ENCODE measurements at regions not wholly inside any gene's neighbourhood (a gene's known extent, or its start where the extent isn't known, plus 50 kb on each side); places are given as distances from the start of the nearest gene placed in this dataset.

DNA sequence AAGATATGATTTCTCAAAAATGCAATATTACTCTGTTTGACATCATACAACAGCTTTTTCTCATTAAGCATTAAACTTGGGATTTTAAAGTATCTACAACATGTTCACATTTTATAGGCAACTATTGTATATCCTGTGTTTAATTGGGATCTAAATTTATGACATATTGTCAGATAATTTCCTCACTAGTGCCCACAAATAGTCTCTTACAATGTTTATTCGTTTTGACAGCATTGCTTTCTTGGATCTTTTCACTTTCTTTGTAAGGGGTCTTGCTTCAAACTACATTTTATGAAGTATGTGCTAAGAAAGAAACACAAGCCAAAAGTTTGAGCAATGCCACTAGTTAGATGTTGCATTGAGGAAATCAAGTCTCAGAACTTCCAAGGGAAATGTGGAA is 285.1 kb downstream of the TMEM167A start:
- no peaks in the 10 kb centered on the region for H3K4me1 ChIP-seq (ENCODE audit: control insufficient read depth in 2 of 2, insufficient read depth in 2 of 2, low read length in 1 of 2)
- no peaks in the 10 kb centered on the region for H3K27me3 ChIP-seq (ENCODE audit: control insufficient read depth in 1 of 2, insufficient read depth in 2 of 2, low read length in 2 of 2)
- H3K9me3 ChIP-seq (ENCODE audit: control insufficient read depth in 2 of 2, insufficient read depth in 1 of 2, low read depth in 1 of 2, low read length in 1 of 2): no peaks in the 10 kb centered on the region
- 56 to 61% methylated on average over 1 of the region's 1 CpG for WGBS, 2 donors
- no peaks in the 10 kb centered on the region for H3K36me3 ChIP-seq (ENCODE audit: control insufficient read depth in 2 of 2, insufficient read depth in 2 of 2, low read length in 1 of 2)
- no peak overlapping the region for H3K4me3 ChIP-seq (ENCODE audit: low read depth in 1 of 2, low read length in 2 of 2)
- H3K27ac ChIP-seq (ENCODE audit: low read depth in 2 of 2, low read length in 1 of 2): no peak overlapping the region

DNA sequence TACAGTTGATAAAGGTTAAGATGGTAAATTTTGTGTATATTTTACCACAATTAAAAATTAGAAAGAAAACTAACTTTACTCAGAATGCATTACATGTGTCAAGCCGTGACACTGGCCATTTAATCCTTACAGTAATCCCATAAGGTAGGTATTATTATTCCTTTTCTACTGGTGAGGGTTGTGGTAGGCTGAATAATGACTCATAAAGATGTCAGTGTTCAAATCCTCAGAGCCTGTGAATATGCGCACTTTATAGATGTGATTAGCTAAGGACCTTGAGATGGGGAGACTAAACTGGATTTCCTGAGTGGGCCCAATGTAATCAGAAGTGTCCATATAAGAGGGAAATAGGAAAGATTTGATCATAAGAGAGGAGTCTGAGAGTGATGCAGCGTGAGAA is 288.1 kb downstream of the TMEM167A start:
- Histone ChIP-seq H3K9me3 (ENCODE audit: control insufficient read depth in 2 of 2, insufficient read depth in 1 of 2, low read depth in 1 of 2, low read length in 1 of 2) (no peaks in the 10 kb centered on the region), H3K27ac (ENCODE audit: low read depth in 2 of 2, low read length in 1 of 2) (no peak overlapping the region), H3K4me3 (ENCODE audit: low read depth in 1 of 2, low read length in 2 of 2) (no peak overlapping the region), H3K36me3 (ENCODE audit: control insufficient read depth in 2 of 2, insufficient read depth in 2 of 2, low read length in 1 of 2) (no peaks in the 10 kb centered on the region), H3K4me1 (ENCODE audit: control insufficient read depth in 2 of 2, insufficient read depth in 2 of 2, low read length in 1 of 2) (no peaks in the 10 kb centered on the region), H3K27me3 (ENCODE audit: control insufficient read depth in 1 of 2, insufficient read depth in 2 of 2, low read length in 2 of 2) (no peaks in the 10 kb centered on the region)
- WGBS, 2 donors: 85 to 86% methylated on average over 3 of the region's 3 CpGs

GRCh38 chr5:82786748-82787147 is 290.4 kb downstream of the TMEM167A start:
- H3K4me3 ChIP-seq (ENCODE audit: low read depth in 1 of 2, low read length in 2 of 2): no peak overlapping the region
- 89 to 92% methylated on average over 3 of the region's 3 CpGs for WGBS, 2 donors

GRCh38 chr5:82785882-82786509 is 291.2 kb downstream of the TMEM167A start:
- Histone ChIP-seq H3K27ac (ENCODE audit: low read depth in 2 of 2, low read length in 1 of 2) (no peak overlapping the region), H3K27me3 (ENCODE audit: control insufficient read depth in 1 of 2, insufficient read depth in 2 of 2, low read length in 2 of 2) (no peaks in the 10 kb centered on the region), H3K4me3 (ENCODE audit: low read depth in 1 of 2, low read length in 2 of 2) (no peak overlapping the region), H3K36me3 (ENCODE audit: control insufficient read depth in 2 of 2, insufficient read depth in 2 of 2, low read length in 1 of 2) (no peaks in the 10 kb centered on the region), H3K4me1 (ENCODE audit: control insufficient read depth in 2 of 2, insufficient read depth in 2 of 2, low read length in 1 of 2) (no peaks in the 10 kb centered on the region), H3K9me3 (ENCODE audit: control insufficient read depth in 2 of 2, insufficient read depth in 1 of 2, low read depth in 1 of 2, low read length in 1 of 2) (peaks cover 0 to 3% of the 10 kb centered on the region in 2 donors)

More at GRCh38 chr5:82786748-82787147, 290.4 kb downstream of the TMEM167A start:
- Histone ChIP-seq H3K27me3 (ENCODE audit: control insufficient read depth in 1 of 2, insufficient read depth in 2 of 2, low read length in 2 of 2) (no peaks in the 10 kb centered on the region), H3K4me1 (ENCODE audit: control insufficient read depth in 2 of 2, insufficient read depth in 2 of 2, low read length in 1 of 2) (no peaks in the 10 kb centered on the region), H3K9me3 (ENCODE audit: control insufficient read depth in 2 of 2, insufficient read depth in 1 of 2, low read depth in 1 of 2, low read length in 1 of 2) (peaks cover 0 to 3% of the 10 kb centered on the region in 2 donors), H3K27ac (ENCODE audit: low read depth in 2 of 2, low read length in 1 of 2) (no peak overlapping the region), H3K36me3 (ENCODE audit: control insufficient read depth in 2 of 2, insufficient read depth in 2 of 2, low read length in 1 of 2) (no peaks in the 10 kb centered on the region)

DNA sequence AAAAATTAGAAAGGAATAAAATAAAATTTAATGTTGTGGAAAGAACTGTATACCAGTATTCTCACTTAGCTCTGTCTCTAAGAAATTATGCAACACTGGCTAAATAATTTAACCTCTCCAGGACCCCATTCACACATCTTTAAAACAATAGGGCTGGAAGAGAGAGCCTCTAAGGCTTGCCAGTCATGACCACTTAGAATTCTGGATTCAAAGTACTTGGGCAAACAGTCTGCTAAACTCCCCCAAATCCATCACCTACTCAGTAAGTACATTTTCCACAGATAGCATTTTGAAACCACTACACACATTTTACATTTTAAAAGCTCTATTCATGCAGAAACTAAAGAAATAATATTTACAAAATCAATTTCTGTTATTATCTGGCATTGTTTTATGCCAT is 291.7 kb downstream of the TMEM167A start:
- Histone ChIP-seq H3K36me3 (ENCODE audit: control insufficient read depth in 2 of 2, insufficient read depth in 2 of 2, low read length in 1 of 2) (no peaks in the 10 kb centered on the region), H3K9me3 (ENCODE audit: control insufficient read depth in 2 of 2, insufficient read depth in 1 of 2, low read depth in 1 of 2, low read length in 1 of 2) (peaks cover 0 to 3% of the 10 kb centered on the region in 2 donors), H3K4me3 (ENCODE audit: low read depth in 1 of 2, low read length in 2 of 2) (no peak overlapping the region), H3K27ac (ENCODE audit: low read depth in 2 of 2, low read length in 1 of 2) (no peak overlapping the region), H3K27me3 (ENCODE audit: control insufficient read depth in 1 of 2, insufficient read depth in 2 of 2, low read length in 2 of 2) (no peaks in the 10 kb centered on the region), H3K4me1 (ENCODE audit: control insufficient read depth in 2 of 2, insufficient read depth in 2 of 2, low read length in 1 of 2) (no peaks in the 10 kb centered on the region)

- no peak overlapping the region for H3K4me3 ChIP-seq (ENCODE audit: low read depth in 1 of 2, low read length in 2 of 2)
- no peaks in the 10 kb centered on the region for H3K4me1 ChIP-seq (ENCODE audit: control insufficient read depth in 2 of 2, insufficient read depth in 2 of 2, low read length in 1 of 2)
- H3K27me3 ChIP-seq (ENCODE audit: control insufficient read depth in 1 of 2, insufficient read depth in 2 of 2, low read length in 2 of 2): no peaks in the 10 kb centered on the region
- H3K27ac ChIP-seq (ENCODE audit: low read depth in 2 of 2, low read length in 1 of 2): no peak overlapping the region
- no peaks in the 10 kb centered on the region for H3K36me3 ChIP-seq (ENCODE audit: control insufficient read depth in 2 of 2, insufficient read depth in 2 of 2, low read length in 1 of 2)
- H3K9me3 ChIP-seq (ENCODE audit: control insufficient read depth in 2 of 2, insufficient read depth in 1 of 2, low read depth in 1 of 2, low read length in 1 of 2): peaks cover 0 to 3% of the 10 kb centered on the region in 2 donors
- 62 to 91% methylated on average over 1 of the region's 1 CpG for WGBS, 2 donors
Measured at GRCh38 chr5:82784521-82784920, 292.7 kb downstream of the TMEM167A start.

DNA sequence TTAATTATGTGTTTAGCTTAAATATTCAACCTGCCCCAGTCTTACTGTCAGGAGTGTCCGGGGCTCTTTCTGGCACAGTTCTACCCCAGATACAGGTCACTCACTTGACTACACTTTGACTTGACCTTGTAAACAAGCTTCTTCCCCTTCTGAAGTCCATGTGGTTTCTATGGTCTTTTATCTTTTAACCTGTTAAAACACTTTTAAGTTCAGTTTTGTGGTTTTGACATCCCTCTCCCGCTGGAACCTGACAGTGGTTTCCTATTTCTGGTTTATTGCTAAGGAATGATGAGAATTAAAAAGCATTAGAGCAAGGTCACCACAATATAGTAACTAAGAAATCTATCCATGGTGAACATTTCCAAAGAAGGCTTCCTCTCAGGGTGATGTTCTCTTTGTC is 300.1 kb downstream of the TMEM167A start:
- H3K36me3 ChIP-seq (ENCODE audit: control insufficient read depth in 2 of 2, insufficient read depth in 2 of 2, low read length in 1 of 2): no peaks in the 10 kb centered on the region
- no peaks in the 10 kb centered on the region for H3K27me3 ChIP-seq (ENCODE audit: control insufficient read depth in 1 of 2, insufficient read depth in 2 of 2, low read length in 2 of 2)
- no peaks in the 10 kb centered on the region for H3K4me1 ChIP-seq (ENCODE audit: control insufficient read depth in 2 of 2, insufficient read depth in 2 of 2, low read length in 1 of 2)
- H3K9me3 ChIP-seq (ENCODE audit: control insufficient read depth in 2 of 2, insufficient read depth in 1 of 2, low read depth in 1 of 2, low read length in 1 of 2): no peaks in the 10 kb centered on the region
- H3K4me3 ChIP-seq (ENCODE audit: low read depth in 1 of 2, low read length in 2 of 2): no peak overlapping the region
- 56 to 59% methylated on average over 2 of the region's 2 CpGs for WGBS, 2 donors
- H3K27ac ChIP-seq (ENCODE audit: low read depth in 2 of 2, low read length in 1 of 2): no peak overlapping the region

GRCh38 chr5:82772281-82772680 is 304.9 kb downstream of the TMEM167A start:
- H3K4me3 ChIP-seq (ENCODE audit: low read depth in 1 of 2, low read length in 2 of 2): no peak overlapping the region
- H3K27ac ChIP-seq (ENCODE audit: low read depth in 2 of 2, low read length in 1 of 2): no peak overlapping the region
- no peaks in the 10 kb centered on the region for H3K36me3 ChIP-seq (ENCODE audit: control insufficient read depth in 2 of 2, insufficient read depth in 2 of 2, low read length in 1 of 2)
- no peaks in the 10 kb centered on the region for H3K27me3 ChIP-seq (ENCODE audit: control insufficient read depth in 1 of 2, insufficient read depth in 2 of 2, low read length in 2 of 2)
- no peaks in the 10 kb centered on the region for H3K9me3 ChIP-seq (ENCODE audit: control insufficient read depth in 2 of 2, insufficient read depth in 1 of 2, low read depth in 1 of 2, low read length in 1 of 2)
- H3K4me1 ChIP-seq (ENCODE audit: control insufficient read depth in 2 of 2, insufficient read depth in 2 of 2, low read length in 1 of 2): no peaks in the 10 kb centered on the region
- 76 to 79% methylated on average over 4 of the region's 4 CpGs for WGBS, 2 donors

GRCh38 chr5:82766206-82766605 is 311.0 kb downstream of the TMEM167A start:
- no peak overlapping the region for H3K27ac ChIP-seq (ENCODE audit: low read depth in 2 of 2, low read length in 1 of 2)
- H3K27me3 ChIP-seq (ENCODE audit: control insufficient read depth in 1 of 2, insufficient read depth in 2 of 2, low read length in 2 of 2): no peaks in the 10 kb centered on the region
- no peaks in the 10 kb centered on the region for H3K4me1 ChIP-seq (ENCODE audit: control insufficient read depth in 2 of 2, insufficient read depth in 2 of 2, low read length in 1 of 2)
- no peak overlapping the region for H3K4me3 ChIP-seq (ENCODE audit: low read depth in 1 of 2, low read length in 2 of 2)
- H3K9me3 ChIP-seq (ENCODE audit: control insufficient read depth in 2 of 2, insufficient read depth in 1 of 2, low read depth in 1 of 2, low read length in 1 of 2): no peaks in the 10 kb centered on the region
- H3K36me3 ChIP-seq (ENCODE audit: control insufficient read depth in 2 of 2, insufficient read depth in 2 of 2, low read length in 1 of 2): no peaks in the 10 kb centered on the region

- no peaks in the 10 kb centered on the region for H3K36me3 ChIP-seq (ENCODE audit: control insufficient read depth in 2 of 2, insufficient read depth in 2 of 2, low read length in 1 of 2)
- H3K4me3 ChIP-seq (ENCODE audit: low read depth in 1 of 2, low read length in 2 of 2): no peak overlapping the region
- 66 to 67% methylated on average over 3 of the region's 3 CpGs for WGBS, 2 donors
- H3K4me1 ChIP-seq (ENCODE audit: control insufficient read depth in 2 of 2, insufficient read depth in 2 of 2, low read length in 1 of 2): no peaks in the 10 kb centered on the region
- H3K27me3 ChIP-seq (ENCODE audit: control insufficient read depth in 1 of 2, insufficient read depth in 2 of 2, low read length in 2 of 2): no peaks in the 10 kb centered on the region
- no peak overlapping the region for H3K27ac ChIP-seq (ENCODE audit: low read depth in 2 of 2, low read length in 1 of 2)
- H3K9me3 ChIP-seq (ENCODE audit: control insufficient read depth in 2 of 2, insufficient read depth in 1 of 2, low read depth in 1 of 2, low read length in 1 of 2): no peaks in the 10 kb centered on the region
Measured at GRCh38 chr5:82765765-82766164, 311.4 kb downstream of the TMEM167A start.
